Astrocyte (in vitro differentiated cells and primary cell): ENCODE measurements at regions not wholly inside any gene's neighbourhood (a gene's known extent, or its start where the extent isn't known, plus 50 kb on each side); places are given as distances from the start of the nearest gene placed in this dataset.

ENCODE experiments used
- DNase-seq: peaks from one replicate; pipeline ENCODE4 v3.0.0-alpha.2; 2010; ENCODE audit warnings: low read depth
- FAIRE-seq: peaks from 2 replicates; lab custom pipeline; 2011; peaks lifted over from hg19 to GRCh38; lab: Jason Lieb, UNC
- H2AFZ ChIP-seq: 2 replicates; pipeline ENCODE4 v1.6.0; 2012; ENCODE audit warnings: low read depth, low read length, inconsistent platforms
- H3K27ac ChIP-seq: 2 replicates; pipeline ENCODE4 v1.5.1; 2011; ENCODE audit warnings: low read depth, low read length, inconsistent platforms
- H3K27me3 ChIP-seq: 2 replicates; pipeline ENCODE4 v1.6.0; 2011; ENCODE audit warnings: low read length, inconsistent platforms; ENCODE audit not compliant: insufficient read depth
- H3K36me3 ChIP-seq: 2 replicates; pipeline ENCODE4 v1.5.1; 2011; ENCODE audit warnings: low read length, inconsistent platforms; ENCODE audit not compliant: insufficient read depth
- H3K4me1 ChIP-seq: 2 replicates; pipeline ENCODE4 v1.5.1; 2011; ENCODE audit warnings: low read length, inconsistent platforms; ENCODE audit not compliant: insufficient read depth
- H3K4me2 ChIP-seq: 2 replicates; pipeline ENCODE4 v1.6.0; 2012; ENCODE audit warnings: low read length, inconsistent platforms
- H3K4me3 ChIP-seq: 2 replicates; pipeline ENCODE4 v1.5.1; 2011; ENCODE audit warnings: low read depth, mild to moderate bottlenecking, low read length, inconsistent platforms; ENCODE audit not compliant: insufficient read depth
- H3K79me2 ChIP-seq: 2 replicates; pipeline ENCODE4 v1.6.0; 2012; ENCODE audit warnings: mild to moderate bottlenecking, low read length, inconsistent platforms; ENCODE audit not compliant: insufficient read depth
- H3K9ac ChIP-seq: 2 replicates; pipeline ENCODE4 v1.6.0; 2012; ENCODE audit warnings: mild to moderate bottlenecking, low read length, inconsistent platforms
- H3K9me3 ChIP-seq: 2 replicates; pipeline ENCODE4 v1.5.1; 2012; ENCODE audit warnings: low read depth, mild to moderate bottlenecking, low read length, inconsistent platforms; ENCODE audit not compliant: insufficient read depth
- H4K20me1 ChIP-seq: 2 replicates; pipeline ENCODE4 v1.6.0; 2012; ENCODE audit warnings: low read length, inconsistent platforms; ENCODE audit not compliant: insufficient read depth
- H3K27ac Mint-ChIP-seq: one replicate; pipeline ENCODE4 v1.8.0; 2021; ENCODE audit warnings: mild to moderate bottlenecking, mixed read lengths; ENCODE audit not compliant: unreplicated experiment
- H3K27me3 Mint-ChIP-seq: one replicate; pipeline ENCODE4 v1.8.0; 2021; ENCODE audit warnings: low read depth, mixed read lengths; ENCODE audit not compliant: unreplicated experiment
- H3K36me3 Mint-ChIP-seq: one replicate; pipeline ENCODE4 v1.8.0; 2021; ENCODE audit warnings: low read depth, mixed read lengths; ENCODE audit not compliant: unreplicated experiment
- H3K4me1 Mint-ChIP-seq: one replicate; pipeline ENCODE4 v1.8.0; 2021; ENCODE audit warnings: low read depth, mixed read lengths; ENCODE audit not compliant: unreplicated experiment
- H3K4me3 Mint-ChIP-seq: one replicate; pipeline ENCODE4 v1.8.0; 2021; ENCODE audit warnings: mild to moderate bottlenecking, moderate library complexity, mixed read lengths; ENCODE audit not compliant: unreplicated experiment
- H3K9me3 Mint-ChIP-seq: one replicate; pipeline ENCODE4 v1.8.0; 2021; ENCODE audit warnings: mild to moderate bottlenecking, mixed read lengths; ENCODE audit not compliant: unreplicated experiment
- CTCF ChIP-seq: IDR thresholded peaks from 2 replicates; pipeline ENCODE4 v1.5.1; 2011; ENCODE audit warnings: low read depth, mild to moderate bottlenecking, inconsistent platforms, low read length, moderate library complexity; ENCODE audit not compliant: insufficient read depth
- EZH2 ChIP-seq: IDR thresholded peaks from 2 replicates; pipeline ENCODE4 v1.6.1; 2012; ENCODE audit warnings: mild to moderate bottlenecking, low read length, inconsistent platforms; ENCODE audit not compliant: insufficient read depth

DNA sequence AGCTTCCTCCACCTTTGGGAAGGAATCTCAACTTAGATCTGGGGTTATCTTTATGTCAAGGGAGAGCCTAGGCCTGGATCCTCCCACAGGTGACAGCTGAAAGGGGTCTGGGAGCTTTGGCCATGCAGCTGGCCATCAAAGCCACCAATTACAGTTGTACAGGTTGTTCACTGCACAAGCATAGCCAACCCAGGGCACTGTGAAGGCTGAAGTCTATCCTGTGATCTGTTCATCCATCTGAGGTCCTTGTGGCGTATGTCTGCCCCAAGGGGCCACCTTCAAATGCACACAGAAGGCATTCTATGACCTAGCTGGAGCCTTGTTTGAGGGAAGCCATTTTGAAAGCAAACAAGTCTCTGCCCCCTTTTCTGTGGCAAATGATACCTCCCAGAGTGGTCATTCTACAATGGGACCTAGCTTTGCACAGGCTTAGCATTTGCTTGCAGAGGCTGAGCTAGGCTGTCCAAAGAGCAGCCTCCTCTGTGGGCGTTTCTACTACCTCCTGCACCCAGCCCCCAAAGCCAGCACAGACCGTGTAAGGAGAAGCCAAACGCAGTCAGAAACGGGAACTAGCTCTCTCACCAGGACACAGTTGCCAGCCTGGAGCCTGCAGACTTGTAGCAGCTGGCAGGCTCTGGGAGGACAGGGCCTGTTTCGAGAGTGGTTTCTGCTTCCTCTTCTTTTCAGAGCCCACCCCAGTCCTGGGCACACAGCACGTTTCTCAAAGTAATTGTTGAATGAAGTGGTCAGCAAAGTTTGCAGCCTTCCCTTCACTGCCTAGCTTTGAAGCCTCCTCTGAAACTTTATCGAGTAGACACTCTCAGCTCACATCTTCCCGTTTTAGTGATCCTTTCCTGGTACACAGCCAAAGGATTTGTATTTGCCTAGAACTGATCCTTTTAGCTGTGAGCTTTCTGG lies 157.3 kb upstream of the SMAD3 start:
- TF ChIP-seq CTCF (no peak), EZH2 (no peak)
- H3K4me1 Mint-ChIP-seq = peaks cover 4% of the 10 kb centered on the region
- Histone ChIP-seq H3K4me2 (no peak overlapping the region), H3K79me2 (no peaks in the 10 kb centered on the region), H3K9me3 (no peaks in the 10 kb centered on the region), H3K27ac (no peak overlapping the region), H3K27me3 (no peaks in the 10 kb centered on the region), H3K4me3 (no peak overlapping the region), H3K36me3 (no peaks in the 10 kb centered on the region), H4K20me1 (no peaks in the 10 kb centered on the region), H3K9ac (no peak overlapping the region), H2AFZ (no peak overlapping the region), H3K4me1 (no peaks in the 10 kb centered on the region)
- no peaks in the 10 kb centered on the region for H3K9me3 Mint-ChIP-seq
- DNase-seq (no peak), FAIRE-seq (no peak)
- H3K27ac Mint-ChIP-seq = no peak overlapping the region
- no peak overlapping the region for H3K4me3 Mint-ChIP-seq
- no peaks in the 10 kb centered on the region for H3K36me3 Mint-ChIP-seq
- H3K27me3 Mint-ChIP-seq = peaks cover 3% of the 10 kb centered on the region

GRCh38 chr15:66908744-66909095 lies 156.7 kb upstream of the SMAD3 start:
- H3K9me3 Mint-ChIP-seq = no peaks in the 10 kb centered on the region
- no peak overlapping the region for H3K27ac Mint-ChIP-seq
- FAIRE-seq = no peak

More at GRCh38 chr15:66908744-66909095, 156.7 kb upstream of the SMAD3 start:
- no peak overlapping the region for H3K9ac ChIP-seq
- no peak overlapping the region for H3K4me3 ChIP-seq
- Mint-ChIP-seq H3K4me3 (no peak overlapping the region), H3K4me1 (peaks cover 4% of the 10 kb centered on the region), H3K36me3 (no peaks in the 10 kb centered on the region), H3K27me3 (peaks cover 3% of the 10 kb centered on the region)
- H3K36me3 ChIP-seq = no peaks in the 10 kb centered on the region
- H3K9me3 ChIP-seq = no peaks in the 10 kb centered on the region
- no peak overlapping the region for H3K4me2 ChIP-seq
- DNase-seq = no peak
- no peaks in the 10 kb centered on the region for H3K4me1 ChIP-seq
- H3K27ac ChIP-seq = no peak overlapping the region
- TF ChIP-seq CTCF = no peak
- TF ChIP-seq EZH2 = no peak
- no peaks in the 10 kb centered on the region for H4K20me1 ChIP-seq
- H3K79me2 ChIP-seq = no peaks in the 10 kb centered on the region
- H3K27me3 ChIP-seq = no peaks in the 10 kb centered on the region
- H2AFZ ChIP-seq = no peak overlapping the region
